Endothelial cell (in vitro differentiated cells): ENCODE measurements at regions not wholly inside any gene's neighbourhood (a gene's known extent, or its start where the extent isn't known, plus 50 kb on each side); places are given as distances from the start of the nearest gene placed in this dataset.

Source experiments
- DNase-seq: peaks from one replicate; pipeline ENCODE4 v3.0.0; 2021; ENCODE audit warnings: low spot score
- H3K27ac Mint-ChIP-seq: one replicate; pipeline ENCODE4 v1.8.0; 2021; ENCODE audit warnings: mixed read lengths, inconsistent platforms; ENCODE audit not compliant: unreplicated experiment
- H3K27me3 Mint-ChIP-seq: one replicate; pipeline ENCODE4 v1.8.0; 2021; ENCODE audit warnings: mild to moderate bottlenecking, moderate library complexity, mixed read lengths, inconsistent platforms; ENCODE audit not compliant: unreplicated experiment
- H3K36me3 Mint-ChIP-seq: one replicate; pipeline ENCODE4 v1.8.0; 2021; ENCODE audit warnings: mild to moderate bottlenecking, low read depth, mixed read lengths, inconsistent platforms; ENCODE audit not compliant: unreplicated experiment
- H3K4me1 Mint-ChIP-seq: one replicate; pipeline ENCODE4 v1.8.0; 2021; ENCODE audit warnings: mild to moderate bottlenecking, mixed read lengths, inconsistent platforms; ENCODE audit not compliant: unreplicated experiment
- H3K4me3 Mint-ChIP-seq: one replicate; pipeline ENCODE4 v1.8.0; 2021; ENCODE audit warnings: mild to moderate bottlenecking, mixed read lengths, inconsistent platforms; ENCODE audit not compliant: unreplicated experiment
- H3K9me3 Mint-ChIP-seq: one replicate; pipeline ENCODE4 v1.8.0; 2021; ENCODE audit warnings: mixed read lengths, inconsistent platforms; ENCODE audit not compliant: unreplicated experiment
- CTCF ChIP-seq: fragments of 200-600 bp; sonication (generic); IDR thresholded peaks from one replicate; pipeline ENCODE4 v1.5.0; 2021; ENCODE audit warnings: antibody characterized with exemption; ENCODE audit not compliant: unreplicated experiment

- DNase-seq: no peak
- H3K9me3 Mint-ChIP-seq: no peaks in the 10 kb centered on the region
- no peak overlapping the region for H3K27ac Mint-ChIP-seq
- no peaks in the 10 kb centered on the region for H3K4me1 Mint-ChIP-seq
- no peak overlapping the region for H3K4me3 Mint-ChIP-seq
- no peak for TF ChIP-seq CTCF
- no peaks in the 10 kb centered on the region for H3K27me3 Mint-ChIP-seq
- H3K36me3 Mint-ChIP-seq: no peaks in the 10 kb centered on the region
Measured at GRCh38 chr16:55403464-55403863, 75.5 kb upstream of the MMP2 start.

- DNase-seq: no peak
- Mint-ChIP-seq H3K9me3 (no peaks in the 10 kb centered on the region), H3K27ac (no peak overlapping the region), H3K36me3 (no peaks in the 10 kb centered on the region), H3K27me3 (no peaks in the 10 kb centered on the region), H3K4me1 (no peaks in the 10 kb centered on the region), H3K4me3 (no peak overlapping the region)
- TF ChIP-seq CTCF: no peak
Measured at GRCh38 chr16:55406651-55407050, 72.3 kb upstream of the MMP2 start.

GRCh38 chr16:55408661-55409060, 70.3 kb upstream of the MMP2 start:
- DNase-seq: no peak
- H3K4me1 Mint-ChIP-seq: no peaks in the 10 kb centered on the region
- H3K9me3 Mint-ChIP-seq: no peaks in the 10 kb centered on the region
- H3K27ac Mint-ChIP-seq: no peak overlapping the region
- no peaks in the 10 kb centered on the region for H3K36me3 Mint-ChIP-seq
- H3K27me3 Mint-ChIP-seq: peaks cover 3% of the 10 kb centered on the region
- TF ChIP-seq CTCF: no peak
- H3K4me3 Mint-ChIP-seq: no peak overlapping the region

- Mint-ChIP-seq H3K4me3 (no peak overlapping the region), H3K9me3 (no peaks in the 10 kb centered on the region), H3K27me3 (peaks cover 3% of the 10 kb centered on the region), H3K4me1 (no peaks in the 10 kb centered on the region), H3K27ac (no peak overlapping the region), H3K36me3 (no peaks in the 10 kb centered on the region)
- TF ChIP-seq CTCF: no peak
- DNase-seq: peak; percentile 8
Measured at GRCh38 chr16:55411231-55411630, 67.8 kb upstream of the MMP2 start.

- H3K4me1 Mint-ChIP-seq: peaks cover 5% of the 10 kb centered on the region
- no peak for TF ChIP-seq CTCF
- H3K4me3 Mint-ChIP-seq: no peak overlapping the region
- H3K27me3 Mint-ChIP-seq: peaks cover 1% of the 10 kb centered on the region
- H3K36me3 Mint-ChIP-seq: no peaks in the 10 kb centered on the region
- DNase-seq: peak; percentile 47
- no peaks in the 10 kb centered on the region for H3K9me3 Mint-ChIP-seq
- no peak overlapping the region for H3K27ac Mint-ChIP-seq
Measured at GRCh38 chr16:55418586-55418985, 60.4 kb upstream of the MMP2 start.
